Effector CD4-positive, alpha-beta T cell (primary cell): ENCODE measurements at regions not wholly inside any gene's neighbourhood (a gene's known extent, or its start where the extent isn't known, plus 50 kb on each side); places are given as distances from the start of the nearest gene placed in this dataset.

Source experiments
- DNase-seq: peaks from one replicate; pipeline ENCODE4 v3.0.0-alpha.2; 2020

GRCh38 chr12:31778687-31779086 is 49.9 kb upstream of the AMN1 start:
- no peak for DNase-seq
